Suprapubic skin (tissue), 4 donors: ENCODE measurements at regions not wholly inside any gene's neighbourhood (a gene's known extent, or its start where the extent isn't known, plus 50 kb on each side); places are given as distances from the start of the nearest gene placed in this dataset.

Experiments
- DNase-seq, 2 donors: peaks; one replicate each; pipeline ENCODE4 v3.0.0-alpha.2; 2019; ENCODE audit warnings: low spot score in 2 of 2
- H3K27ac ChIP-seq: fragments of 200-600 bp; sonication (generic); one replicate; pipeline ENCODE4 v1.5.1; 2019
- H3K27me3 ChIP-seq: fragments of 200-600 bp; sonication (generic); one replicate; pipeline ENCODE4 v1.5.1; 2019
- H3K36me3 ChIP-seq: fragments of 200-600 bp; sonication (generic); one replicate; pipeline ENCODE4 v1.5.1; 2019
- H3K4me1 ChIP-seq: fragments of 200-600 bp; sonication (generic); one replicate; pipeline ENCODE4 v1.5.1; 2019
- H3K4me3 ChIP-seq: fragments of 200-600 bp; sonication (generic); one replicate; pipeline ENCODE4 v1.5.1; 2019; ENCODE audit warnings: mild to moderate bottlenecking
- H3K9me3 ChIP-seq: fragments of 200-600 bp; sonication (generic); one replicate; pipeline ENCODE4 v1.5.1; 2019
- CTCF ChIP-seq, 2 donors: fragments of 200-600 bp in 1 of 2; fragments of 450-650 bp in 1 of 2; sonication (generic) in 1 of 2; IDR thresholded peaks; one replicate each; pipeline ENCODE4 v1.5.1; 2016 to 2019; ENCODE audit warnings: antibody characterized with exemption in 2 of 2, mild to moderate bottlenecking in 1 of 2, moderate library complexity in 1 of 2
- EP300 ChIP-seq: sonication (generic); formaldehyde crosslinking; IDR thresholded peaks from one replicate; pipeline ENCODE4 v1.6.1; 2017; ENCODE audit warnings: antibody characterized with exemption
- POLR2A ChIP-seq, 2 donors: fragments of 450-650 bp; IDR thresholded peaks; one replicate each; pipeline ENCODE4 v1.6.1; 2017; ENCODE audit warnings: antibody characterized with exemption in 2 of 2, mild to moderate bottlenecking in 2 of 2, moderate library complexity in 2 of 2
- POLR2AphosphoS5 ChIP-seq, 3 donors: sonication (generic); formaldehyde crosslinking; IDR thresholded peaks; one replicate each; pipeline ENCODE4 v1.6.1; 2017; ENCODE audit warnings: antibody characterized with exemption in 3 of 3
- WGBS: methylation state at CpG from one replicate; pipeline ENCODE4 v1.1.5; 2018; 5-methylcytosine and 5-hydroxymethylcytosine counted together

GRCh38 chr3:139759470-139759869, 81.7 kb upstream of the NMNAT3 start:
- TF ChIP-seq POLR2A (IDR thresholded peaks at IDR 0.05) (no peak), POLR2AphosphoS5 (IDR thresholded peaks at IDR 0.05) (no peak), CTCF (IDR thresholded peaks at IDR 0.05) (no peak), EP300 (no peak)
- 55% methylated on average over 2 of the region's 2 CpGs for WGBS
- peak in 1 of 2 donors; percentile 29 for DNase-seq
- Histone ChIP-seq H3K9me3 (no peaks in the 10 kb centered on the region), H3K4me1 (no peaks in the 10 kb centered on the region), H3K36me3 (no peaks in the 10 kb centered on the region), H3K27me3 (no peaks in the 10 kb centered on the region), H3K27ac (no peak overlapping the region), H3K4me3 (no peak overlapping the region)

DNA sequence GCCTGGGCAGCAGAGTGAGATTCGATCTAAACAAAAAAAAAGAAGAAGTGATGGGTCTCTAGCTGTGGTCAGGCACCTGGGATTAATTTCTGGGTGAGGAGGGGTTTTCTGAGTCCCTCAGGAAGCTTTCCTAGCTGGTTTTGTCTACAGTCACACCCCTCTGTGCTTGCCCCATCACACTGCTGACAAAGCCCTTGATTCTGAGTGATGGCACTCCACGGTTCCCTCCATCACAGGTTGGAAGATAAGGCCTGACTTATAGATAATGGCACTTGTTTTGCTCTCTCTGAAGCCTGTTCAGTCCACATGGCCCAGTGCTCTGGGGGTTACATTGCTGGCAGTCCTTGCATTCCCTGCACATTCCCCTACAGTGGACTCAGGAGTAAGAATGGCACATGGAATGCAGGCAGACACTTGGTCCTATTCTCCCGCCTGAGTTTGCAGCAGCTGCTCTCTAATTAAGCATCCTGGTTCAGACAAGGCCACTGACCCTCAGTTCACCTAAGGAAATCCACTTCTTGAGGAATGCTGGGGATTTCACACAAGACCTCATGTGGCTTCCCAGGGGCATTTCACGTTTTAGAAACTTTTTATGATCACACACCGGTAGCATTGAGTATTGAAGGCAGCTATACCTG, 81.0 kb upstream of the NMNAT3 start:
- Histone ChIP-seq H3K27ac (no peak overlapping the region), H3K27me3 (no peaks in the 10 kb centered on the region), H3K4me3 (no peak overlapping the region), H3K4me1 (no peaks in the 10 kb centered on the region), H3K9me3 (no peaks in the 10 kb centered on the region), H3K36me3 (no peaks in the 10 kb centered on the region)
- peak in 1 of 2 donors; percentile 32 for DNase-seq
- TF ChIP-seq CTCF (IDR thresholded peaks at IDR 0.05) (no peak), EP300 (no peak), POLR2A (IDR thresholded peaks at IDR 0.05) (no peak), POLR2AphosphoS5 (IDR thresholded peaks at IDR 0.05) (no peak)
- WGBS: 70% methylated on average over 5 of the region's 5 CpGs

GRCh38 chr3:139757448-139758030, 79.8 kb upstream of the NMNAT3 start:
- H3K4me3 ChIP-seq: no peak overlapping the region
- no peaks in the 10 kb centered on the region for H3K4me1 ChIP-seq
- H3K9me3 ChIP-seq: no peaks in the 10 kb centered on the region

DNA sequence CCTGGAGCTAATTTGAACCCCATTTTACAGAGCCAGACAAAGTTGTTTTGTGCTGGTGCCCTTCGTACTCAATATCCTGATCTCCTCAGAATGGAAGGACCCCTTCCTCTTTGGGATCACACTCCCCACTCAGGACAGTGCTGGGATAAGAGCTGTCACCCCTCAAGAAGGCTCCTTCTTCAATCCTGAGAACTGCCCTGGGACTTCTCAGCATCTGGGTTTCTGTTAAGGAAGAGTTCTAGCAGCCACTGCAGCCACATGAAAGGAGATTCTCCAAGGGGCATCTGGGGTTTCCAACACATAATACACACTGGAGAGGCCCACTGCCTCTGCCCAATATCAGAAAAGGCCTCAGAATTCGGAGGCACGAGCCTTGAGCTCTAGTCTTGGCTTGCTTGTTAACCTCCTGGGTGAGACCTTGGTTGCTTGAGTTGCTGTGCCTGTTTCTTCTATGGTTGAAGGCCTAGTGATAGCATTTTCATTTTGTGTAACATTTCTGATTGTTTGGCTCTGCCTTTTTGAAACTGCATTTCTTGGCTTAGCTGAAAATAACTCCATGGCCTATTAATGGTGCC, 78.8 kb upstream of the NMNAT3 start:
- Histone ChIP-seq H3K27ac (no peak overlapping the region), H3K27me3 (no peaks in the 10 kb centered on the region), H3K9me3 (no peaks in the 10 kb centered on the region), H3K36me3 (no peaks in the 10 kb centered on the region), H3K4me3 (no peak overlapping the region), H3K4me1 (no peaks in the 10 kb centered on the region)
- 87% methylated on average over 3 of the region's 3 CpGs for WGBS
- no peak for TF ChIP-seq POLR2AphosphoS5 (IDR thresholded peaks at IDR 0.05)
- TF ChIP-seq CTCF (IDR thresholded peaks at IDR 0.05): no peak
- TF ChIP-seq POLR2A (IDR thresholded peaks at IDR 0.05): no peak
- peak in 1 of 2 donors; percentile 15 for DNase-seq

More at GRCh38 chr3:139757448-139758030, 79.8 kb upstream of the NMNAT3 start:
- TF ChIP-seq CTCF (IDR thresholded peaks at IDR 0.05): no peak
- Histone ChIP-seq H3K27me3 (no peaks in the 10 kb centered on the region), H3K27ac (no peak overlapping the region), H3K36me3 (no peaks in the 10 kb centered on the region)
- DNase-seq: no peak

DNA sequence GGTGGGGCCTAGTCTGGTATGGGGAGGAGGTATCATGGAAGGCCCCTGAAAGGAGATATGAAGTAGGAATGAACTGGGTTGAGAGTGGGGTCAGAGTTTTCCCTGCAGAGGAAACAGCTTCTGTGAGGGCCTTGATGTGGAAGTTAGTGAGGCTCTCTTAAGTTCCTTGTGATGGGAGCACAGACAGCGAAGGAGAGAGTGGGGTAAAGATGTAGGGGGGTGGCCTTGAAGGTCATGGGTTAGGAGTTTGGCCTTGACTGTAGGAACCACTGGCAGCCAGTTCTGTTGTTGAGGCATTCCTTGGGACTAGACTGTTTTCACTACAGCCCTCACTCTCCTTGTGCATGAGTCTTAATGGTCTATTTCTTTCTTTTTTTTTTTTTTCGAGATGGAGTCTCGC, 77.8 kb upstream of the NMNAT3 start:
- Histone ChIP-seq H3K36me3 (no peaks in the 10 kb centered on the region), H3K27me3 (no peaks in the 10 kb centered on the region), H3K9me3 (no peaks in the 10 kb centered on the region), H3K4me3 (no peak overlapping the region), H3K4me1 (no peaks in the 10 kb centered on the region), H3K27ac (no peak overlapping the region)
- DNase-seq: no peak
- WGBS: 98% methylated on average over 3 of the region's 3 CpGs
- TF ChIP-seq EP300 (no peak), POLR2AphosphoS5 (IDR thresholded peaks at IDR 0.05) (no peak), POLR2A (IDR thresholded peaks at IDR 0.05) (no peak), CTCF (IDR thresholded peaks at IDR 0.05) (no peak)
